HepG2 (cell line): ENCODE measurements at regions not wholly inside any gene's neighbourhood (a gene's known extent, or its start where the extent isn't known, plus 50 kb on each side); places are given as distances from the start of the nearest gene placed in this dataset.

ENCODE experiments used
- ATAC-seq: fragments of 200-7000 bp; cut with Tn5 transposase; 3 replicates; pipeline ENCODE4 v1.9.1; 2020; ENCODE audit warnings: mild to moderate bottlenecking, moderate library complexity
- BruUV-seq: library from RNA; stranded (reverse); fragments of 400-500 nt; replicated peaks from 2 replicates; lab custom pipeline; 2021; lab: Mats Ljungman, UMichigan
- CTCF ChIA-PET: fragments of 300-600 bp; formaldehyde crosslinking; extraction: SDS; loops from one replicate; lab custom pipeline; 2021; ENCODE audit warnings: low total read pairs, inconsistent platforms, low intra/inter-chr PET ratio; lab: Yijun Ruan, JAX
- POLR2A ChIA-PET: fragments of 350-600 bp; sonication (Branson Sonifier 250); formaldehyde crosslinking; loops from one replicate; lab custom pipeline; 2020; ENCODE audit warnings: antibody characterized with exemption, inconsistent platforms; lab: Yijun Ruan, JAX
- DNase-seq: peaks from one replicate; pipeline ENCODE4 v3.0.0-alpha.2; 2015; ENCODE audit warnings: low spot score
- FAIRE-seq: peaks from 3 replicates; lab custom pipeline; 2011; peaks lifted over from hg19 to GRCh38; lab: Jason Lieb, UNC
- H2AFZ ChIP-seq: one replicate; pipeline ENCODE4 v1.6.1; 2011; ENCODE audit warnings: low read length, inconsistent platforms
- H3K27ac ChIP-seq: fragments of 300-600 bp; 3 replicates; pipeline ENCODE4 v1.8.0; 2011; ENCODE audit warnings: mixed run types, mild to moderate bottlenecking, mixed read lengths, low read length, inconsistent platforms; ENCODE audit not compliant: insufficient read depth; ENCODE audit errors: extremely low read length
- H3K27me3 ChIP-seq, 2 experiments: fragments of 200-600 bp in 1 of 2; 2 replicates in 1 of 2; 3 replicates in 1 of 2; pipeline versions ENCODE4 v1.6.0 to v1.8.0; 2011; ENCODE audit warnings: low read length in 2 of 2, mild to moderate bottlenecking in 2 of 2, moderate library complexity in 2 of 2, inconsistent platforms in 1 of 2; ENCODE audit not compliant: insufficient read depth in 2 of 2, control insufficient read depth in 1 of 2
- H3K36me3 ChIP-seq, 2 experiments: fragments of 200-600 bp in 1 of 2; replicated peaks in 1 of 2; 2 replicates in 1 of 2; 3 replicates in 1 of 2; pipeline versions ENCODE4 v1.5.1 to v1.8.0; 2011; ENCODE audit warnings: low read length in 2 of 2, inconsistent platforms in 1 of 2; ENCODE audit not compliant: insufficient read depth in 2 of 2, control insufficient read depth in 1 of 2
- H3K4me1 ChIP-seq: 2 replicates; pipeline ENCODE4 v1.5.1; 2012; ENCODE audit warnings: low read length, inconsistent platforms; ENCODE audit not compliant: insufficient read depth
- H3K4me2 ChIP-seq: 2 replicates; pipeline ENCODE4 v1.6.0; 2011; ENCODE audit warnings: low read depth, low read length, inconsistent platforms
- H3K4me3 ChIP-seq, 3 experiments: fragments of 200-600 bp in 1 of 3; sonication (generic), shearing (Covaris generic) in 1 of 3; replicated peaks in 1 of 3; 2 replicates each; pipeline ENCODE4 v1.5.1; 2011 to 2016; ENCODE audit warnings: low read length in 3 of 3, inconsistent platforms in 2 of 3, low read depth in 2 of 3, mild to moderate bottlenecking in 2 of 3, control low read depth in 1 of 3, mixed read lengths in 1 of 3; ENCODE audit not compliant: insufficient read depth in 1 of 3
- H3K79me2 ChIP-seq: one replicate; pipeline ENCODE4 v1.6.1; 2011; ENCODE audit warnings: low read length, inconsistent platforms; ENCODE audit not compliant: insufficient read depth
- H3K9ac ChIP-seq: 2 replicates; pipeline ENCODE4 v1.6.0; 2011; ENCODE audit warnings: mild to moderate bottlenecking, low read depth, low read length, inconsistent platforms; ENCODE audit not compliant: insufficient read depth
- H3K9me3 ChIP-seq: 2 replicates; pipeline ENCODE4 v1.5.1; 2012; ENCODE audit warnings: mild to moderate bottlenecking, low read length
- H4K20me1 ChIP-seq: 2 replicates; pipeline ENCODE4 v1.6.0; 2011; ENCODE audit warnings: inconsistent platforms, mild to moderate bottlenecking, low read length, moderate library complexity; ENCODE audit not compliant: insufficient read depth
- ATF7 ChIP-seq, 2 experiments: fragments of 450-650 bp in 1 of 2; sonication (generic) in 1 of 2; formaldehyde crosslinking in 1 of 2; IDR thresholded peaks; 2 replicates each; pipeline versions ENCODE4 v1.4.0 to v1.6.1; 2016 to 2020; ENCODE audit warnings: antibody characterized with exemption in 1 of 2, mild to moderate bottlenecking in 1 of 2, missing genetic modification reagents in 1 of 2
- HCFC1 ChIP-seq: fragments of 150-350 bp; IDR thresholded peaks from 2 replicates; pipeline ENCODE4 v1.6.1; 2014; ENCODE audit warnings: low read depth, low read length
- HMG20B ChIP-seq: conservative IDR thresholded peaks from 2 replicates; pipeline ENCODE4 v1.6.1; 2016; ENCODE audit warnings: missing genetic modification reagents, missing compliant biosample characterization
- MEIS2 ChIP-seq: sonication (generic); formaldehyde crosslinking; IDR thresholded peaks from 2 replicates; pipeline ENCODE4 v1.9.0; 2021; ENCODE audit warnings: mild to moderate bottlenecking, missing genetic modification reagents
- NFYB ChIP-seq: sonication (generic); formaldehyde crosslinking; IDR thresholded peaks from 2 replicates; pipeline ENCODE4 v1.4.0; 2020; ENCODE audit warnings: missing genetic modification reagents
- POLR2G ChIP-seq: fragments of 200-400 bp; formaldehyde crosslinking; IDR thresholded peaks from 2 replicates; pipeline ENCODE4 v1.6.1; 2018; ENCODE audit warnings: mild to moderate bottlenecking, low read depth, low read length, moderate library complexity
- SPEN ChIP-seq: sonication (generic); formaldehyde crosslinking; IDR thresholded peaks from 2 replicates; pipeline ENCODE4 v1.5.1; 2020; ENCODE audit warnings: low read depth, mild to moderate bottlenecking, missing genetic modification reagents
- SRSF9 ChIP-seq: fragments of 200-400 bp; formaldehyde crosslinking; IDR thresholded peaks from 2 replicates; pipeline ENCODE4 v1.6.1; 2018; ENCODE audit warnings: borderline replicate concordance, mild to moderate bottlenecking, low read depth, low read length; ENCODE audit not compliant: insufficient read depth, poor library complexity, severe bottlenecking
- ZBED4 ChIP-seq: sonication (generic); formaldehyde crosslinking; IDR thresholded peaks from 2 replicates; pipeline ENCODE4 v1.4.0; 2020; ENCODE audit warnings: missing genetic modification reagents, borderline replicate concordance
- ZFP62 ChIP-seq: sonication (generic); formaldehyde crosslinking; IDR thresholded peaks from 2 replicates; pipeline ENCODE4 v1.4.0; 2020; ENCODE audit warnings: missing genetic modification reagents
- ZNF17 ChIP-seq: sonication (generic); formaldehyde crosslinking; IDR thresholded peaks from 2 replicates; pipeline ENCODE4 v1.5.0; 2020; ENCODE audit warnings: mild to moderate bottlenecking, missing genetic modification reagents
- ZNF263 ChIP-seq: sonication (generic); formaldehyde crosslinking; IDR thresholded peaks from 2 replicates; pipeline ENCODE4 v1.4.0; 2020; ENCODE audit warnings: missing genetic modification reagents
- ZNF343 ChIP-seq: sonication (generic); formaldehyde crosslinking; IDR thresholded peaks from 2 replicates; pipeline ENCODE4 v1.4.0; 2020; ENCODE audit warnings: mild to moderate bottlenecking, missing genetic modification reagents
- ZNF569 ChIP-seq: sonication (generic); formaldehyde crosslinking; IDR thresholded peaks from 2 replicates; pipeline ENCODE4 v1.5.0; 2020; ENCODE audit warnings: mild to moderate bottlenecking, missing genetic modification reagents, moderate library complexity, borderline replicate concordance
- ZNF619 ChIP-seq: sonication (generic); formaldehyde crosslinking; IDR thresholded peaks from 2 replicates; pipeline ENCODE4 v1.4.0; 2020; ENCODE audit warnings: mild to moderate bottlenecking, missing genetic modification reagents
- ZNF709 ChIP-seq: sonication (generic); formaldehyde crosslinking; IDR thresholded peaks from 2 replicates; pipeline ENCODE4 v1.5.0; 2020; ENCODE audit warnings: mild to moderate bottlenecking, missing genetic modification reagents
- ZSCAN5A ChIP-seq: sonication (generic); formaldehyde crosslinking; IDR thresholded peaks from 2 replicates; pipeline ENCODE4 v1.8.0; 2022; ENCODE audit warnings: mild to moderate bottlenecking, missing genetic modification reagents, borderline replicate concordance
- WGBS: methylation state at CpG from one replicate; pipeline ENCODE4 v1.1.6; 2017; ENCODE audit warnings: low lambda C conversion rate; 5-methylcytosine and 5-hydroxymethylcytosine counted together
- in situ Hi-C: cut with HindIII; loops from 2 replicates; pipeline ENCODE4 v1.10.0; 2017; ENCODE audit warnings: low pct_unique_long_range_greater_than_20kb; ENCODE audit not compliant: extremely low pct_ligation_motif_present
- intact Hi-C: fragments of 100-400 bp; cut with micrococcal nuclease; formaldehyde crosslinking; loops from one replicate; pipeline ENCODE4 v1.10.0; 2022; ENCODE audit not compliant: unreplicated experiment
- TF ChIP-seq, protein P1 (sequence below): sonication (generic); formaldehyde crosslinking; conservative IDR thresholded peaks from 2 replicates; pipeline ENCODE4 v1.4.0; 2020; ENCODE audit warnings: missing genetic modification reagents

DNA sequence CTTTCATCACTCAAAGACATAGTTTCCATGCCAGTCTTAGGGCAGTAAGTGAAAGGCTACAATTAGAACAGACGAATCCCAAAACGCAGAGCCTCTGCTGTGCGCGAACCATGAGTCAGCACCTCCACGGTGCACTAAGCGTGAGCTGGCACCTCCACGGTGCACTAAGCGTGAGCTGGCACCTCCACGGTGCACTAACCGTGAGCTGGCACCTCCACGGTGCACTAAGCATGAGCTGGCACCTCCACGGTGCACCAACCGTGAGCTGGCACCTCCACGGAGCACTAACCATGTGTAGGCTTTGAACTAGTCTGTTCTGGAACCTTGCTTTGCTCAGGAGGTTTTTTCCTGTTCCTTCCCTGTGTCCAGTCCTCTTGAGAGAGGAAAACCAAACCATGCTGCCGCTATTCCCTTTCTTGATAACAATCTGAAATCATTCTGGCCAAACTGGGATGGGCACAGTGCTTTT lies 120.6 kb downstream of the IRS2 start:
- in situ Hi-C loops (no loop called here), intact Hi-C loops (no loop called here)
- no peaks in the 10 kb centered on the region for H3K36me3 ChIP-seq
- H3K4me3 ChIP-seq = no peak overlapping the region
- H3K9ac ChIP-seq = no peak overlapping the region
- CTCF ChIA-PET = no interaction called here
- FAIRE-seq (no peak), ATAC-seq (no peak), DNase-seq (no peak)
- no peak overlapping the region for H3K4me2 ChIP-seq
- H4K20me1 ChIP-seq = no peaks in the 10 kb centered on the region
- BruUV-seq = no TSS peak
- no peaks in the 10 kb centered on the region for H3K79me2 ChIP-seq
- H2AFZ ChIP-seq = no peak overlapping the region
- H3K4me1 ChIP-seq = no peaks in the 10 kb centered on the region
- H3K27ac ChIP-seq = no peak overlapping the region
- TF ChIP-seq ZFP62 (CRISPR knock-in tag) (no peak), SRSF9 (no peak), ZNF619 (CRISPR knock-in tag) (no peak), NFYB (no peak), ATF7 (IDR thresholded peaks at IDR 0.05) (no peak), ATF7 (CRISPR knock-in tag; IDR thresholded peaks at IDR 0.05) (no peak), ZNF569 (CRISPR knock-in tag) (no peak), HCFC1 (no peak), POLR2G (no peak), SPEN (CRISPR knock-in tag) (no peak), ZBED4 (CRISPR knock-in tag) (no peak), ZNF17 (CRISPR knock-in tag) (no peak), ZNF343 (no peak), MEIS2 (CRISPR knock-in tag) (no peak), ZNF263 (CRISPR knock-in tag) (no peak), ZSCAN5A (no peak), HMG20B (CRISPR knock-in tag) (no peak), ZNF709 (CRISPR knock-in tag) (no peak)
- TF ChIP-seq, protein P1, sequence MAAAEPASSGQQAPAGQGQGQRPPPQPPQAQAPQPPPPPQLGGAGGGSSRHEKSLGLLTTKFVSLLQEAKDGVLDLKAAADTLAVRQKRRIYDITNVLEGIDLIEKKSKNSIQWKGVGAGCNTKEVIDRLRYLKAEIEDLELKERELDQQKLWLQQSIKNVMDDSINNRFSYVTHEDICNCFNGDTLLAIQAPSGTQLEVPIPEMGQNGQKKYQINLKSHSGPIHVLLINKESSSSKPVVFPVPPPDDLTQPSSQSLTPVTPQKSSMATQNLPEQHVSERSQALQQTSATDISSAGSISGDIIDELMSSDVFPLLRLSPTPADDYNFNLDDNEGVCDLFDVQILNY (CRISPR knock-in tag) = no peak
- H3K27me3 ChIP-seq = peaks cover 1 to 5% of the 10 kb centered on the region in 2 experiments; a peak in 2 of 5 replicates
- WGBS = 34% methylated on average over 15 of the region's 15 CpGs
- no peaks in the 10 kb centered on the region for H3K9me3 ChIP-seq
- POLR2A ChIA-PET = no interaction called here
